Keratinocyte (primary cell): ENCODE measurements at regions not wholly inside any gene's neighbourhood (a gene's known extent, or its start where the extent isn't known, plus 50 kb on each side); places are given as distances from the start of the nearest gene placed in this dataset.

ENCODE experiments used
- CTCF ChIP-seq, 3 experiments: IDR thresholded peaks in 1 of 3; conservative IDR thresholded peaks in 1 of 3; optimal IDR thresholded peaks in 1 of 3; 2 replicates in 2 of 3; 3 replicates in 1 of 3; pipeline versions ENCODE3 to v1.5.1; 2011; ENCODE audit warnings: low read length in 3 of 3, mild to moderate bottlenecking in 3 of 3, moderate library complexity in 2 of 3, control low read depth in 1 of 3, inconsistent platforms in 1 of 3; ENCODE audit not compliant: insufficient read depth in 2 of 3; ENCODE audit errors: extremely low read depth in 1 of 3
- EZH2 ChIP-seq: IDR thresholded peaks from one replicate; pipeline ENCODE4 v1.6.1; 2012; ENCODE audit warnings: inconsistent platforms, mild to moderate bottlenecking, low read length, moderate library complexity

GRCh38 chr6:6455272-6455671 is 133.2 kb upstream of the LY86 start:
- no peak for TF ChIP-seq CTCF (optimal IDR thresholded peaks at IDR 0.05 in 1 of 3, IDR thresholded peaks at IDR 0.05 in 1 of 3, conservative IDR thresholded peaks at IDR 0.05 in 1 of 3; ENCODE audit: extremely low read depth in 1 of 3, insufficient read depth in 2 of 3, low read length in 3 of 3)
- TF ChIP-seq EZH2: no peak
